ENCODE measurements at regions not wholly inside any gene's neighbourhood (a gene's known extent, or its start where the extent isn't known, plus 50 kb on each side); places are given as distances from the start of the nearest gene placed in this dataset.

GRCh38 chr11:134478611-134479010 lies 66.6 kb upstream of the B3GAT1 start:
- DNase-seq (ENCODE audit: low read depth in 3 of 3, low spot score in 2 of 3) = no peak

DNA sequence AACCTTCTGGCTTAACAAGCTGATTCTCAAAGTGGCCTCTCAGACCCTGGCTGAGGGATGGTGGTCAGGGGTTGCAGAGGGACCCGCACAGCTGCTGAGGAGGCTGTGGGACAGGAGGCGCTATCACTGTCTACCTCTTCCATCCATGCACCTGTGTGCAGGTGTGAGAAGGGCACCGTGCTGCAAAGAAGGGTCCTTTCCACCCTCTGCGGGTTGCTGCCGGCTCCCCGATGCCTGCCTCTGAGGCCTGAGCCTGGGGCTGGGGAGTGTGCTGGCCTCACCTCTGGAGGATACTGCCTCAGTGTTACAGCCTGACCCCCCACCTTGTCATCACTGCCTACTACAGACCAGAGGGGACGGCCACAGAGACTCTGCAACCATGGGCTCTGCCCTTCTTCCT lies 66.1 kb upstream of the B3GAT1 start:
- DNase-seq (ENCODE audit: low read depth in 3 of 3, low spot score in 2 of 3) = no peak

GRCh38 chr11:134477486-134477885 lies 65.4 kb upstream of the B3GAT1 start:
- no peak for DNase-seq (ENCODE audit: low read depth in 3 of 3, low spot score in 2 of 3)

DNA sequence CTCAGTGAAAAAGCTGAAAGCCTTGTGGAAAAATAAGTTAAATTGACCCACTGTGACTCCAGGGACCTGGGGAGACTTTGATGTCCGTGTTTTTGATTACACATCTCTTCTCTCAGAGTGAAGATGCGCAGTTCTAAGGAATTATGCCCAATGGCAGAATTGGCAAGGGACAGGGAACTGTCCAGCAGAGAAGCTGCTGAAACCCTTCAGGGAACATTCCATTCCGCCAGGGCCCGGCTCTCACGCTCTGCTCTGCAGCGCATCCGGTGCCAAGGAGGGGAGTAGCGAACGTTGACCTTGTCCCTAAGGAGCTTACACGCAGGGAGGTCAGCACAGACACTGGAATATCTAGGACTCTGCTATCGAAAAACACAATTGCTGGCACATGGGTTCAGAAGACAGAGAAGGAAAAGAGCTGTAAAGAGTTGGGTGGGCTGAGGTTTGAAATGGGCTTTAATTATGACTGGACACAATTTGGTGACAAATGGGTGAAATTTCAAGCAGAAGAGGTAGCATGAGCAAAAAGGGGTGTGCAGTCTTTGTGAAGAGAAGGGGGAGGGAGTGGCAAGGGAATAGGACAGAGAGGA lies 64.5 kb upstream of the B3GAT1 start:
- DNase-seq (ENCODE audit: low read depth in 3 of 3, low spot score in 2 of 3) = peak; percentile 36 to 62 (median 38)

DNA sequence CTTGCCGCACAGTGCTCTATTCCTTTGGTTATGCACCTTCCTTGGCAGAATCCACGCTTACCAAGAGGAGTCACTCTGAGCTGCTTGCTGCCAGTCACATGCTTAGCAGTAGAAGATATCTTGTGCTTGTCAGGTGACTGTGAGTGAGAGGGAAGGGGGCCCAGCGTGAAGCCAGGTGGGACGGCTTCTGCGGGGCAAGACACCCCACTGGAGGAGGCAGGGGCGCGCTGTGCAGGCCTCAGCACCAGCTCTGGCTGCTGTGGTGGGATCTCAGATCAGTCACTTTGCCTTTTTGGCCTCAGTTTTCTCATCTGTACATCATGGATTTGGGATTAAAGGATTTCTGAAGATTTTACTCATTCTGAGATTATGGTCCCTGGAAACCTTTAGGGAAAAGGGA lies 63.9 kb upstream of the B3GAT1 start:
- DNase-seq (ENCODE audit: low read depth in 3 of 3, low spot score in 2 of 3) = no peak

DNA sequence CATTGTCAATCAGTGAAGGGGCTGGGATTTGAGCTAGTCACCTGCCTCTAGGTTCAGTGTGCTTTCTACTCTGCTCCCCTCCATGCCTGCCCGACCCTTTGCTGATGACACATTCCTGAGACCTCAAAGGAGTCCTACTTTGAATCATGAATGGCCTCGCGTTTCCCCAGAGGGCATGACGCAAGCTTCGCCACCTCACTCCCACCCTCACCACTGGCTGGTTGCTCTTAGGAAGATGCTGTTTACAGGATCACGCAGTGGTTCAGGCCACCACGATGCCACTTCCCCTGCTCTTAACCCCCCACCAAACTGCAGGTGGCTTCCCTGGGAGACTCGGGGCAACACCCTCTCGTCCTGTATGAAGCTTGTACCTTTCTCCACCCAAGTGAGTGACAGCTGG lies 62.9 kb upstream of the B3GAT1 start:
- no peak for DNase-seq (ENCODE audit: low read depth in 3 of 3, low spot score in 2 of 3)

GRCh38 chr11:134474070-134474860 lies 62.2 kb upstream of the B3GAT1 start:
- no peak for DNase-seq (ENCODE audit: low read depth in 3 of 3, low spot score in 2 of 3)

DNA sequence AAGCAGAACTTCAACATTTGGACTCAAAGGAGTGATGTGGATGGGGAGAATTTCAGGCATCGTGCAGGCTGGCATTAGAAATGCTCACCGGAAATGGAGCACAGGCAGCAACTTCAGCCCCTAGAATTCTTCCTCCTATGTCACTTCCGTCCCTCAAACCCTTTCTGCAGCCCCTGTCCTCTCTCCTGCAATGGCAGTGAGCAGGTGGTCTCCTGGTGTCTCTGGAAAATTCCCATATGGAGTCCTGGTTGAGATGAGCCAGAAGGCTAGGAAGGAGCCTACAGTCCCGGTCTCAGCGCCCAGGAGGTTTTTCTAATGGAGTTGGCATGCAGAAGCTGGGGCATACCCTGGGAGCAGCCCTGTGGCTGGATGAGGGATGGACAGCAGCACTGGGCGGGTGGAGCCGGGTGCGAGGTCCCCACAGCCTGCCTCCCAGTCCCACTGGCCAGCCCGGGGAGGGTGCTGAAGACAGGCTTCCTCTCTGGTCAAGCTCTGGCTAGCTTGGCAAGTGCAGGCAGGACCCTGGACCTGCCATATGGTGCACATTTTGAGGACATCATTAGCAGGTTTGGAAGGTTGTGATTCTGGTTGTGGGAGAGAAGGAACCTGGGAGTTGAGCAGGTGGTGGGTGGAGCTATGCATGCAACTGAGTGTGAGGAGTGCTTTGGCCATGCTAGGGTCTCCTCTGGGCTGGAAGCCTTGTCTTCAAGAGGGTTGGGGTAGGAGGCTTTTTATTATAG lies 59.8 kb upstream of the B3GAT1 start:
- no peak for DNase-seq (ENCODE audit: low read depth in 3 of 3, low spot score in 2 of 3)

GRCh38 chr11:134471087-134471715 lies 59.2 kb upstream of the B3GAT1 start:
- DNase-seq (ENCODE audit: low read depth in 3 of 3, low spot score in 2 of 3) = no peak

DNA sequence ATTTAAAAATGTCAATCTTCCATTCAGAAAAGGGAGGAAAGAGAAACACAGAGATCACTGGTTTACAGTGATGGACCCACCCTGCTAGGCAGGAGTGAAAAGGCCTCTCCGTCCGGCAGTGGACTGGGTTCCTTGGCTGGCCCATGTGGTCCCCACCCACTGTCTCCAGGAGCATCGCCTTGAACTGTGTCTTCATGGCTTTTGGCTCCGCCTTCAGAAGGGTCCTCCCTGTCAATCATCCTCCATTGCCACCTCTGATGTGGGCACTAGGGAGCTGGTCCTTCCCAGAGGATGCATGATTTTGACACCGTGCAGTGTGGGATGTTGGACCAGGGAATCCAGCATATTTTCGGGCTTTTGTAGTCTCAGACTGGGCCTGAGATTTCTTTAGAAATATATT lies 58.2 kb upstream of the B3GAT1 start:
- no peak for DNase-seq (ENCODE audit: low read depth in 3 of 3, low spot score in 2 of 3)

- no peak for DNase-seq (ENCODE audit: low read depth in 3 of 3, low spot score in 2 of 3)
Observed at GRCh38 chr11:134469627-134470026, 57.6 kb upstream of the B3GAT1 start.

- no peak for DNase-seq (ENCODE audit: low read depth in 3 of 3, low spot score in 2 of 3)
Observed at GRCh38 chr11:134468796-134469195, 56.8 kb upstream of the B3GAT1 start.

DNA sequence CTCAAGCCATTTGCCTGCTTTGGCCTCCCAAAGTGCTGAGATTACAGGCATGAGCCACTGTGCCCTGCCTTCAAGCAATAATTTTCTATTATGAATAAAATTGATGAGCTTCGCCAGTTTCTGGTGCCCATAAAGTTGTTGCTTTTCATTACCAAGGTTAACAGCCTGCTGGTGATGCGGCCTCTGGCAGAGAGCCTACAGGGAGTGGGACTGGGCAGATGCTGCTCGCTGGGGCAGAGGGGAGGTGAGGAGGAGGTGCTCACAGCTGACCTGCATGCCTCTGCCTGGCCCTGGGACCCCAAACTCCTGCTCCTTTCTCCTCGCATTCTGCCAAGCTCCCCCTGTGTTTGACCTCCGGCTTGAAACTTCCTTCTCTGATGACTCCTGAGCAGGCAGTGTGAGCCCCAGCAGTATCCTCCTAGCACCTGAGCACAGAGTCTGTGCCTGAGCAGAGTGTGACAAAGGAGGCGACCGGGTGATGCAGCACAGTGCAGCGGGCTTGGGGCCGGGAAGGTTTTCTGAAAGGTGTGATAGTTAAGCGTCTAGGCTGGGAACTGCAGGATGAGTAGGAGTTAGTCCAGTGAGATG lies 56.1 kb upstream of the B3GAT1 start:
- no peak for DNase-seq (ENCODE audit: low read depth in 3 of 3, low spot score in 2 of 3)

- DNase-seq (ENCODE audit: low read depth in 3 of 3, low spot score in 2 of 3) = no peak
Observed at GRCh38 chr11:134466610-134467567, 54.8 kb upstream of the B3GAT1 start.

- no peak for DNase-seq (ENCODE audit: low read depth in 3 of 3, low spot score in 2 of 3)
Observed at GRCh38 chr11:134466156-134466555, 54.1 kb upstream of the B3GAT1 start.

- no peak for DNase-seq (ENCODE audit: low read depth in 3 of 3, low spot score in 2 of 3)
Observed at GRCh38 chr11:134464981-134465730, 53.1 kb upstream of the B3GAT1 start.

GRCh38 chr11:134464196-134464595 lies 52.2 kb upstream of the B3GAT1 start:
- no peak for DNase-seq (ENCODE audit: low read depth in 3 of 3, low spot score in 2 of 3)

GRCh38 chr11:134463716-134464115 lies 51.7 kb upstream of the B3GAT1 start:
- DNase-seq (ENCODE audit: low read depth in 3 of 3, low spot score in 2 of 3) = no peak

Measured in right renal cortex interstitium (tissue), 3 donors.